ENCODE measurements at regions not wholly inside any gene's neighbourhood (a gene's known extent, or its start where the extent isn't known, plus 50 kb on each side); places are given as distances from the start of the nearest gene placed in this dataset.

- Histone ChIP-seq H3K4me1 (ENCODE audit: control insufficient read depth in 2 of 2, insufficient read depth in 2 of 2, low read length in 2 of 2) (no peaks in the 10 kb centered on the region), H3K4me3 (ENCODE audit: control extremely low read depth in 1 of 5, extremely low read depth in 1 of 5, insufficient read depth in 1 of 5, low read depth in 2 of 5, low read length in 4 of 5) (no peak overlapping the region), H2AFZ (ENCODE audit: insufficient read depth, low read depth, low read length, poor library complexity, severe bottlenecking) (no peak overlapping the region), H3K27ac (ENCODE audit: low read length in 2 of 2) (no peak overlapping the region), H3K27me3 (replicated peaks in 1 of 4; ENCODE audit: control extremely low read depth in 1 of 4, control insufficient read depth in 3 of 4, insufficient read depth in 4 of 4, low read length in 3 of 4) (no peaks in the 10 kb centered on the region), H3K36me3 (replicated peaks in 1 of 2; ENCODE audit: control extremely low read depth in 1 of 2, control insufficient read depth in 1 of 2, extremely low read depth in 1 of 2, insufficient read depth in 2 of 2, low read length in 1 of 2) (no peaks in the 10 kb centered on the region), H3K9me3 (ENCODE audit: control extremely low read depth in 1 of 3, control insufficient read depth in 2 of 3, insufficient read depth in 1 of 3, low read length in 2 of 3) (peaks cover 0 to 3% (median 0%) of the 10 kb centered on the region in 3 donors), H3K9ac (ENCODE audit: low read length) (no peak overlapping the region), H3K4me2 (replicated peaks; ENCODE audit: low read depth, low read length, poor library complexity, severe bottlenecking) (no peak overlapping the region), H3K79me2 (ENCODE audit: control insufficient read depth, insufficient read depth, low read length) (no peaks in the 10 kb centered on the region), H4K20me1 (ENCODE audit: control insufficient read depth, insufficient read depth, low read length, poor library complexity, severe bottlenecking) (no peaks in the 10 kb centered on the region)
- peaks cover 2% of the 10 kb centered on the region for H3K9me3 Mint-ChIP-seq (ENCODE audit: insufficient read depth)
- H3K4me1 Mint-ChIP-seq, result no peaks in the 10 kb centered on the region
- intact Hi-C loops (cut with micrococcal nuclease), result no loop called here
- ChIA-PET POLR2A (no interaction called here), CTCF (no interaction called here)
- ATAC-seq (ENCODE audit: low read depth), result no peak
- DNase-seq, result no peak
- no peak overlapping the region for H3K27ac Mint-ChIP-seq
- no CpG with 5 or more reads among the region's 1 CpG for WGBS (ENCODE audit: insufficient coverage)
- no peaks in the 10 kb centered on the region for H3K27me3 Mint-ChIP-seq
- no peak overlapping the region for H3K4me3 Mint-ChIP-seq
- no peak for TF ChIP-seq CTCF (IDR thresholded peaks at IDR 0.05)
- TF ChIP-seq EZH2 (IDR thresholded peaks at IDR 0.05; ENCODE audit: borderline replicate concordance, insufficient read depth, low read depth, low read length, poor library complexity, severe bottlenecking), result no peak
These were observed 401.1 kb upstream of the SPRY2 start for GRCh38 chr13:80742033-80742432.

- Histone ChIP-seq H3K27ac (ENCODE audit: low read length in 2 of 2) (no peak overlapping the region), H2AFZ (ENCODE audit: insufficient read depth, low read depth, low read length, poor library complexity, severe bottlenecking) (no peak overlapping the region), H4K20me1 (ENCODE audit: control insufficient read depth, insufficient read depth, low read length, poor library complexity, severe bottlenecking) (no peaks in the 10 kb centered on the region), H3K9ac (ENCODE audit: low read length) (no peak overlapping the region), H3K4me2 (replicated peaks; ENCODE audit: low read depth, low read length, poor library complexity, severe bottlenecking) (no peak overlapping the region), H3K9me3 (ENCODE audit: control extremely low read depth in 1 of 3, control insufficient read depth in 2 of 3, insufficient read depth in 1 of 3, low read length in 2 of 3) (peaks cover 0 to 3% (median 0%) of the 10 kb centered on the region in 3 donors), H3K79me2 (ENCODE audit: control insufficient read depth, insufficient read depth, low read length) (no peaks in the 10 kb centered on the region), H3K4me3 (ENCODE audit: control extremely low read depth in 1 of 5, extremely low read depth in 1 of 5, insufficient read depth in 1 of 5, low read depth in 2 of 5, low read length in 4 of 5) (no peak overlapping the region), H3K4me1 (ENCODE audit: control insufficient read depth in 2 of 2, insufficient read depth in 2 of 2, low read length in 2 of 2) (no peaks in the 10 kb centered on the region), H3K27me3 (replicated peaks in 1 of 4; ENCODE audit: control extremely low read depth in 1 of 4, control insufficient read depth in 3 of 4, insufficient read depth in 4 of 4, low read length in 3 of 4) (no peaks in the 10 kb centered on the region), H3K36me3 (replicated peaks in 1 of 2; ENCODE audit: control extremely low read depth in 1 of 2, control insufficient read depth in 1 of 2, extremely low read depth in 1 of 2, insufficient read depth in 2 of 2, low read length in 1 of 2) (no peaks in the 10 kb centered on the region)
- ChIA-PET CTCF (no interaction called here), POLR2A (no interaction called here)
- H3K4me1 Mint-ChIP-seq, result no peaks in the 10 kb centered on the region
- H3K9me3 Mint-ChIP-seq (ENCODE audit: insufficient read depth), result peaks cover 2% of the 10 kb centered on the region
- H3K27me3 Mint-ChIP-seq, result no peaks in the 10 kb centered on the region
- ATAC-seq (ENCODE audit: low read depth) (no peak), DNase-seq (no peak)
- TF ChIP-seq EZH2 (IDR thresholded peaks at IDR 0.05; ENCODE audit: borderline replicate concordance, insufficient read depth, low read depth, low read length, poor library complexity, severe bottlenecking), result no peak
- no peak for TF ChIP-seq CTCF (IDR thresholded peaks at IDR 0.05)
- intact Hi-C loops (cut with micrococcal nuclease), result no loop called here
- no CpG with 5 or more reads among the region's 2 CpGs for WGBS (ENCODE audit: insufficient coverage)
- H3K4me3 Mint-ChIP-seq, result no peak overlapping the region
- H3K27ac Mint-ChIP-seq, result no peak overlapping the region
These were observed 399.1 kb upstream of the SPRY2 start for GRCh38 chr13:80740071-80740470.
